Gastroesophageal sphincter (tissue), 3 donors: ENCODE measurements at regions not wholly inside any gene's neighbourhood (a gene's known extent, or its start where the extent isn't known, plus 50 kb on each side); places are given as distances from the start of the nearest gene placed in this dataset.

Experiments
- CTCF ChIP-seq, 4 experiments: fragments of 200-600 bp in 2 of 4; fragments of 450-650 bp in 2 of 4; sonication (generic) in 1 of 4; IDR thresholded peaks; one replicate each; pipeline ENCODE4 v1.5.1; 2017 to 2019; ENCODE audit warnings: antibody characterized with exemption in 4 of 4, mild to moderate bottlenecking in 2 of 4, moderate library complexity in 2 of 4
- POLR2A ChIP-seq, 2 donors: fragments of 450-650 bp; IDR thresholded peaks; one replicate each; pipeline ENCODE4 v1.6.1; 2017; ENCODE audit warnings: antibody characterized with exemption in 2 of 2, mild to moderate bottlenecking in 2 of 2, moderate library complexity in 1 of 2

GRCh38 chr1:80994934-80995333, 805.8 kb upstream of the ADGRL2 start:
- TF ChIP-seq CTCF (IDR thresholded peaks at IDR 0.05): no peak
- TF ChIP-seq POLR2A (IDR thresholded peaks at IDR 0.05): no peak
